Mesothelial cell of epicardium (in vitro differentiated cells): ENCODE measurements at regions not wholly inside any gene's neighbourhood (a gene's known extent, or its start where the extent isn't known, plus 50 kb on each side); places are given as distances from the start of the nearest gene placed in this dataset.

Source experiments
- DNase-seq, 2 experiments: peaks; one replicate each; pipeline ENCODE4 v3.0.0; 2021; ENCODE audit warnings: low spot score in 2 of 2; ENCODE audit not compliant: unreplicated experiment in 2 of 2
- H3K27ac Mint-ChIP-seq: 2 replicates; pipeline ENCODE4 v1.8.0; 2021; ENCODE audit warnings: mixed read lengths
- H3K27me3 Mint-ChIP-seq: 2 replicates; pipeline ENCODE4 v1.8.0; 2021; ENCODE audit warnings: low read depth, mixed read lengths
- H3K36me3 Mint-ChIP-seq: 2 replicates; pipeline ENCODE4 v1.8.0; 2021; ENCODE audit warnings: mixed read lengths
- H3K4me1 Mint-ChIP-seq: 2 replicates; pipeline ENCODE4 v1.8.0; 2021; ENCODE audit warnings: mixed read lengths
- H3K4me3 Mint-ChIP-seq: 2 replicates; pipeline ENCODE4 v1.8.0; 2021; ENCODE audit warnings: mild to moderate bottlenecking, moderate library complexity, mixed read lengths
- H3K9me3 Mint-ChIP-seq: 2 replicates; pipeline ENCODE4 v1.8.0; 2021; ENCODE audit warnings: mixed read lengths
- CTCF ChIP-seq: fragments of 200-600 bp; sonication (generic); IDR thresholded peaks from one replicate; pipeline ENCODE4 v1.5.0; 2021; ENCODE audit warnings: antibody characterized with exemption; ENCODE audit not compliant: unreplicated experiment

DNA sequence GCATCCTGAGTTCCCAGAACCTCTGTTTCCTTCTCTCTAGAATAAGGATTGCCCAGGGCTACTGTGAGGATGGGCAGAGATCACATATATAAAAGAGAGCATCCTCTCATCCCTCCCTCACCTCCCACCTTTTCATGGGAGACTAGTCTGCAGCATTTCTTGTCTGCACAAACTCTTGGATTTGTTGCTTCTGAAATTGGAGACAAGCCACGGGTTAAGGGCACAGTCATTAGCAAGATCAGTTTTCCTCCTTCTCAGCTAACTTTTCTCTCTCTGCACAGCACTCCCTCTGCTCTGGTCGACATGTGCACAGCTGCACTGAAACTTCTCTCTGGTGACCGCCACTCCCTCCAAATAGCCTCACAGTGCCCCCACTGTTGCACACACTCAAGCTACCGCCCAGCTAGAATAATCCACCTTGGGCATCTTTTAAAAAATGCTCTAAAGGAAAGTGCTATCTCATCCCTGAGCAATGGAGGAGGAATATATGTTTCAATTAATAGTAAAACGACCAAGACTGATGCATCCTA, 50.9 kb upstream of the DUSP22 start:
- Mint-ChIP-seq H3K27me3 (peaks cover 57% of the 10 kb centered on the region), H3K4me1 (no peaks in the 10 kb centered on the region), H3K36me3 (no peaks in the 10 kb centered on the region), H3K27ac (no peak overlapping the region), H3K9me3 (peaks cover 11% of the 10 kb centered on the region), H3K4me3 (no peak overlapping the region)
- no peak for DNase-seq
- TF ChIP-seq CTCF: no peak
